Natural killer cell (primary cell): ENCODE measurements at regions not wholly inside any gene's neighbourhood (a gene's known extent, or its start where the extent isn't known, plus 50 kb on each side); places are given as distances from the start of the nearest gene placed in this dataset.

Experiments
- ATAC-seq, 3 donors: fragments of 150-1000 bp in 2 of 3; fragments of 200-7000 bp in 1 of 3; cut with Tn5 transposase; 1 replicate in 1 of 3; 2 replicates in 2 of 3; pipeline ENCODE4 v1.10.0; 2021; ENCODE audit warnings: mild to moderate bottlenecking in 2 of 3, moderate library complexity in 2 of 3
- DNase-seq, 2 donors: peaks; one replicate each; pipeline versions ENCODE4 v3.0.0 to v3.0.0-alpha.2; 2013 to 2021; ENCODE audit warnings: mixed read lengths in 1 of 2
- H3K27ac ChIP-seq: one replicate; pipeline ENCODE4 v1.5.1; 2013; ENCODE audit warnings: mild to moderate bottlenecking, low read length
- H3K27me3 ChIP-seq: one replicate; pipeline ENCODE4 v1.6.1; 2013; ENCODE audit warnings: low read length; ENCODE audit not compliant: control insufficient read depth, insufficient read depth
- H3K36me3 ChIP-seq: one replicate; pipeline ENCODE4 v1.6.1; 2013; ENCODE audit warnings: low read length; ENCODE audit not compliant: control insufficient read depth, insufficient read depth
- H3K4me1 ChIP-seq: one replicate; pipeline ENCODE4 v1.6.1; 2013; ENCODE audit warnings: low read length; ENCODE audit not compliant: control insufficient read depth, insufficient read depth
- H3K4me3 ChIP-seq: one replicate; pipeline ENCODE4 v1.5.1; 2013; ENCODE audit warnings: low read length
- H3K9me3 ChIP-seq: one replicate; pipeline ENCODE4 v1.6.1; 2013; ENCODE audit warnings: low read length; ENCODE audit not compliant: control insufficient read depth, insufficient read depth
- H3K27ac Mint-ChIP-seq, 2 donors: one replicate each; pipeline ENCODE4 v1.8.0; 2022; ENCODE audit warnings: mild to moderate bottlenecking in 2 of 2, mixed read lengths in 2 of 2, moderate library complexity in 1 of 2
- H3K27me3 Mint-ChIP-seq, 2 donors: one replicate each; pipeline ENCODE4 v1.8.0; 2022; ENCODE audit warnings: low read depth in 2 of 2, mixed read lengths in 2 of 2
- H3K36me3 Mint-ChIP-seq: one replicate; pipeline ENCODE4 v1.8.0; 2022; ENCODE audit warnings: mixed read lengths
- H3K4me1 Mint-ChIP-seq, 2 donors: one replicate each; pipeline ENCODE4 v1.8.0; 2022; ENCODE audit warnings: mixed read lengths in 2 of 2
- H3K4me3 Mint-ChIP-seq: one replicate; pipeline ENCODE4 v1.8.0; 2022; ENCODE audit warnings: mild to moderate bottlenecking, moderate library complexity, mixed read lengths
- H3K9me3 Mint-ChIP-seq, 2 donors: one replicate each; pipeline ENCODE4 v1.8.0; 2022; ENCODE audit warnings: mixed read lengths in 2 of 2
- CTCF ChIP-seq: fragments of 200-600 bp; IDR thresholded peaks from one replicate; pipeline ENCODE4 v1.8.0; 2022; ENCODE audit warnings: antibody characterized with exemption
- WGBS: methylation state at CpG from one replicate; pipeline ENCODE4 v1.1.7; 2013; ENCODE audit warnings: missing lambda C conversion rate; ENCODE audit not compliant: insufficient coverage; 5-methylcytosine and 5-hydroxymethylcytosine counted together
- intact Hi-C: fragments of 100-400 bp; cut with micrococcal nuclease; formaldehyde crosslinking; loops from one replicate; pipeline ENCODE4 v1.14.2; 2022

GRCh38 chr9:134216449-134216951 is 52.1 kb upstream of the RNU6ATAC start:
- DNase-seq (no peak), ATAC-seq (no peak)
- Histone ChIP-seq H3K36me3 (no peaks in the 10 kb centered on the region), H3K27me3 (no peaks in the 10 kb centered on the region), H3K9me3 (peaks cover 8% of the 10 kb centered on the region), H3K27ac (no peak overlapping the region), H3K4me1 (no peaks in the 10 kb centered on the region), H3K4me3 (no peak overlapping the region)
- Mint-ChIP-seq H3K36me3 (no peaks in the 10 kb centered on the region), H3K4me1 (no peaks in the 10 kb centered on the region), H3K27ac (no peak overlapping the region), H3K9me3 (no peaks in the 10 kb centered on the region), H3K27me3 (no peaks in the 10 kb centered on the region), H3K4me3 (no peak overlapping the region)
- intact Hi-C loops, result no loop called here
- TF ChIP-seq CTCF, result no peak
- WGBS, result 93% methylated on average over 14 of the region's 14 CpGs

GRCh38 chr9:134216961-134217360 is 52.6 kb upstream of the RNU6ATAC start:
- H3K27me3 Mint-ChIP-seq, result no peaks in the 10 kb centered on the region
- Histone ChIP-seq H3K9me3 (peaks cover 8% of the 10 kb centered on the region), H3K27me3 (no peaks in the 10 kb centered on the region), H3K4me3 (no peak overlapping the region), H3K27ac (no peak overlapping the region), H3K36me3 (no peaks in the 10 kb centered on the region), H3K4me1 (no peaks in the 10 kb centered on the region)
- WGBS, result 90% methylated on average over 10 of the region's 10 CpGs
- no peaks in the 10 kb centered on the region for H3K9me3 Mint-ChIP-seq
- H3K27ac Mint-ChIP-seq, result no peak overlapping the region
- no peaks in the 10 kb centered on the region for H3K4me1 Mint-ChIP-seq
- no peak for TF ChIP-seq CTCF
- intact Hi-C loops, result no loop called here
- no peak for ATAC-seq
- DNase-seq, result no peak
- H3K4me3 Mint-ChIP-seq, result no peak overlapping the region
- H3K36me3 Mint-ChIP-seq, result no peaks in the 10 kb centered on the region

- H3K27ac ChIP-seq, result no peak overlapping the region
- no peaks in the 10 kb centered on the region for H3K36me3 Mint-ChIP-seq
- 86% methylated on average over 9 of the region's 10 CpGs for WGBS
These were observed 53.3 kb upstream of the RNU6ATAC start for GRCh38 chr9:134217431-134218210.

More at GRCh38 chr9:134217431-134218210, 53.3 kb upstream of the RNU6ATAC start:
- Mint-ChIP-seq H3K4me3 (no peak overlapping the region), H3K27me3 (no peaks in the 10 kb centered on the region), H3K27ac (no peak overlapping the region), H3K9me3 (no peaks in the 10 kb centered on the region), H3K4me1 (no peaks in the 10 kb centered on the region)
- H3K9me3 ChIP-seq, result peaks cover 5% of the 10 kb centered on the region
- TF ChIP-seq CTCF, result no peak
- no peaks in the 10 kb centered on the region for H3K36me3 ChIP-seq
- DNase-seq, result peak in 1 of 2 donors; percentile 38
- intact Hi-C loops, result no loop called here
- no peak overlapping the region for H3K4me3 ChIP-seq
- no peak for ATAC-seq
- H3K27me3 ChIP-seq, result no peaks in the 10 kb centered on the region
- H3K4me1 ChIP-seq, result no peaks in the 10 kb centered on the region
